SJSA1 (cell line): ENCODE measurements at regions not wholly inside any gene's neighbourhood (a gene's known extent, or its start where the extent isn't known, plus 50 kb on each side); places are given as distances from the start of the nearest gene placed in this dataset.
"Not testable (repeated sequence)": the region's sequence is repeated elsewhere in the genome, so short reads cannot be mapped to it uniquely, and the experiment has no call there.

Experiments
- DNase-seq, 2 experiments: peaks; one replicate each; pipeline ENCODE4 v3.0.0-alpha.2; 2015 to 2020; ENCODE audit warnings: low spot score in 2 of 2, low read depth in 1 of 2
- H3K27ac ChIP-seq: fragments of 250-450 bp; sonication (Bioruptor Pico); 2 replicates; pipeline ENCODE4 v1.5.1; 2020; ENCODE audit warnings: mild to moderate bottlenecking, moderate library complexity
- H3K27me3 ChIP-seq: fragments of 250-450 bp; sonication (Bioruptor Pico); replicated peaks from 2 replicates; pipeline ENCODE4 v1.5.1; 2020; ENCODE audit warnings: mild to moderate bottlenecking, moderate library complexity
- H3K36me3 ChIP-seq: fragments of 250-450 bp; sonication (Bioruptor Pico); 2 replicates; pipeline ENCODE4 v1.5.1; 2020; ENCODE audit warnings: mild to moderate bottlenecking
- H3K4me1 ChIP-seq: fragments of 250-450 bp; sonication (Bioruptor Pico); replicated peaks from 2 replicates; pipeline ENCODE4 v1.6.1; 2021; ENCODE audit warnings: mild to moderate bottlenecking
- H3K4me3 ChIP-seq: fragments of 250-450 bp; sonication (Bioruptor Pico); 2 replicates; pipeline ENCODE4 v1.5.1; 2020; ENCODE audit warnings: mild to moderate bottlenecking
- H3K9me3 ChIP-seq: fragments of 250-450 bp; sonication (Bioruptor Pico); replicated peaks from 2 replicates; pipeline ENCODE4 v1.5.1; 2020; ENCODE audit warnings: mild to moderate bottlenecking

GRCh38 chr22:12384612-12385011 lies 3143.4 kb upstream of the OR11H1 start:
- not testable (repeated sequence) for H3K27ac ChIP-seq, H3K4me3 ChIP-seq, H3K4me1 ChIP-seq, H3K36me3 ChIP-seq, DNase-seq, H3K27me3 ChIP-seq, H3K9me3 ChIP-seq

GRCh38 chr22:12388824-12389800 lies 3138.9 kb upstream of the OR11H1 start:
- H3K4me3 ChIP-seq: not testable (repeated sequence)

GRCh38 chr22:12397270-12397669 lies 3130.7 kb upstream of the OR11H1 start:
- not testable (repeated sequence) for H3K4me3 ChIP-seq, DNase-seq, H3K36me3 ChIP-seq, H3K4me1 ChIP-seq, H3K27me3 ChIP-seq, H3K27ac ChIP-seq, H3K9me3 ChIP-seq

More at GRCh38 chr22:12388824-12389800, 3138.9 kb upstream of the OR11H1 start:
- H3K9me3 ChIP-seq, H3K27ac ChIP-seq, H3K4me1 ChIP-seq, H3K36me3 ChIP-seq, H3K27me3 ChIP-seq: not testable (repeated sequence)
- DNase-seq: peak in 1 of 2 experiments; percentile 28

GRCh38 chr22:12401942-12402341 lies 3126.1 kb upstream of the OR11H1 start:
- H3K27ac ChIP-seq, DNase-seq, H3K9me3 ChIP-seq, H3K4me3 ChIP-seq, H3K27me3 ChIP-seq, H3K36me3 ChIP-seq, H3K4me1 ChIP-seq: not testable (repeated sequence)

GRCh38 chr22:12402531-12402930 lies 3125.5 kb upstream of the OR11H1 start:
- H3K4me3 ChIP-seq, DNase-seq, H3K36me3 ChIP-seq, H3K27ac ChIP-seq, H3K9me3 ChIP-seq, H3K27me3 ChIP-seq, H3K4me1 ChIP-seq: not testable (repeated sequence)

GRCh38 chr22:12435890-12436289 lies 3092.1 kb upstream of the OR11H1 start:
- not testable (repeated sequence) for H3K36me3 ChIP-seq, H3K27ac ChIP-seq, DNase-seq, H3K9me3 ChIP-seq, H3K4me3 ChIP-seq, H3K27me3 ChIP-seq, H3K4me1 ChIP-seq
